ENCODE measurements at regions not wholly inside any gene's neighbourhood (a gene's known extent, or its start where the extent isn't known, plus 50 kb on each side); places are given as distances from the start of the nearest gene placed in this dataset.

DNA sequence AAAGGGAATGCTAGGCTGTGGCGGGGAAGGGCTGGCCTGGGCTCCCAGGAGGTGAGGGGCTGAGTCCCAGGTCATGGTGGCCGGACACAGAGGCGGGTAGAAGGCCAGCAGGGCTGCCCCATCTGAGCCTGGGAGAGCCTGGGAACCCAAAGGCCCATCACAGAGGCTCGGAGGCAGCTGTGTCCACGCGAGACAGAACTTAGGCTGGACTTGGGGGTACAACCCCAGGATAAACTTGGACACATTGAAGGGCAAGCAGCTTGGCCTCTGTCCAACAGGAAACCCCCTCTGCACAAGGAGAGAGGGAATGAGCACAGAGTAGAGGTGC, 95.9 kb downstream of the ZFP36L2 start:
- Histone ChIP-seq H4K20me1 (ENCODE audit: insufficient read depth) (no peaks in the 10 kb centered on the region), H3K27ac (no peak overlapping the region), H3K9me3 (ENCODE audit: low read depth) (no peaks in the 10 kb centered on the region), H3K9me2 (ENCODE audit: insufficient read depth) (no peaks in the 10 kb centered on the region), H3K4me1 (ENCODE audit: insufficient read depth) (peaks cover 19% of the 10 kb centered on the region), H3K4me2 (ENCODE audit: unreplicated experiment) (peak overlapping the region; percentile 35), H3F3A (ENCODE audit: insufficient read depth) (no peaks in the 10 kb centered on the region), H3K9ac (no peak overlapping the region), H3K4me3 (no peak overlapping the region), H2AFZ (no peak overlapping the region), H3K36me3 (ENCODE audit: low read depth) (no peaks in the 10 kb centered on the region), H3K27me3 (replicated peaks; ENCODE audit: insufficient read depth) (no peaks in the 10 kb centered on the region), H3K79me2 (ENCODE audit: insufficient read depth) (no peaks in the 10 kb centered on the region)
- TF ChIP-seq EZH2phosphoT487 (IDR thresholded peaks at IDR 0.05; ENCODE audit: insufficient read depth, low read depth) (no peak), EZH2 (IDR thresholded peaks at IDR 0.05; ENCODE audit: insufficient read depth, poor library complexity, severe bottlenecking) (no peak)
- DNase-seq, result no peak
- 88 to 89% methylated on average over 5 to 6 of the region's 6 CpGs for WGBS, 2 experiments (ENCODE audit: low coverage in 1 of 2, low lambda C conversion rate in 2 of 2, missing lambda C conversion rate in 2 of 2)
- in situ Hi-C loops (cut with MboI), result no loop called here

DNA sequence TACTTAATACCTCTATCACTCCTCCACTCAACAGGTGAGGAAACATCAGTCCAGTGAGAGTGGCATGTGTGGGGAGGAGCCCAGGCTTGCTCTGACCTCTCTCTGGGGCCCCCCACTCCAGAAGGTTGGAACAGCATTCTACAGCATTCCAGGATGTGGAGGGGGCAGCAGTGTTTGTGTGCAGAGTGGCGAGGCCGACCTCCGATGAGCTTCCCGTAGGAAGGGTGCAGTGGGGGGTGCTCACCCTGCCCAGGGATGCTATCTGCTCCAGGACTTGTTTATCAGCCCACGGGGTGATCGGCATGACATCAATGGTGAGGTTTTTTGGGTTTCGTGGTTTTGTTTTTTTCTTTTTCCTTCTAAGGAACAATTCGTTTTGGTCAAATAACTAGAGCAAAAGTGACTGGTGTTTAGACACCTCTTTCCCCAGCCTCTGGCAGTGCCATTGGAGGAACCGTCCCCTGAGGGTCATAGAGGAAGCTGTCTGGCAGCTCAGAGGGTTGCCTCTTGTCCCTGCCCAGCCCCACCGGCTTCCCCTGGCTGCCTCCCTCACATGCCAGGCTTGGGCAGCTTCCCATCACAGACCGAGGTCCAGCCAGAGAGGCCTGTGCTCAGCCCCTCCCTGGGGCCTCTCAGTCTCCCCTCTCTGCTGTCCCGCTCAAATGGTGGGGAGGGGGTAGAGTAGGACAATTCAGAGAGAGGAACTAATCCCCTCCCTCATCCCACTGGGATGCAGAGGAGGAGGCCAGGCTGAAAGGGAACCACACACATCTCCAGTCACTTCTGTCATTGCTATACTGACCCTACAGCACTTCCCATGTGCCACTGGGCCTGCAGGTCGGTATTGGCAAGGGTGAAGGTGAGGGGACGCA, 96.5 kb downstream of the ZFP36L2 start:
- no peaks in the 10 kb centered on the region for H3K36me3 ChIP-seq (ENCODE audit: low read depth)
- no peaks in the 10 kb centered on the region for H3K9me3 ChIP-seq (ENCODE audit: low read depth)
- no peaks in the 10 kb centered on the region for H3F3A ChIP-seq (ENCODE audit: insufficient read depth)
- TF ChIP-seq EZH2 (IDR thresholded peaks at IDR 0.05; ENCODE audit: insufficient read depth, poor library complexity, severe bottlenecking) (no peak), EZH2phosphoT487 (IDR thresholded peaks at IDR 0.05; ENCODE audit: insufficient read depth, low read depth) (no peak)
- peaks cover 19% of the 10 kb centered on the region for H3K4me1 ChIP-seq (ENCODE audit: insufficient read depth)
- H4K20me1 ChIP-seq (ENCODE audit: insufficient read depth), result no peaks in the 10 kb centered on the region
- H2AFZ ChIP-seq, result no peak overlapping the region
- 82 to 86% methylated on average over 14 of the region's 14 CpGs for WGBS, 2 experiments (ENCODE audit: low coverage in 1 of 2, low lambda C conversion rate in 2 of 2, missing lambda C conversion rate in 2 of 2)
- no peak overlapping the region for H3K27ac ChIP-seq
- H3K9ac ChIP-seq, result no peak overlapping the region
- DNase-seq, result no peak
- H3K79me2 ChIP-seq (ENCODE audit: insufficient read depth), result no peaks in the 10 kb centered on the region
- no peaks in the 10 kb centered on the region for H3K27me3 ChIP-seq (replicated peaks; ENCODE audit: insufficient read depth)
- no peaks in the 10 kb centered on the region for H3K9me2 ChIP-seq (ENCODE audit: insufficient read depth)
- in situ Hi-C loops (cut with MboI), result no loop called here
- H3K4me2 ChIP-seq (ENCODE audit: unreplicated experiment), result no peak overlapping the region
- H3K4me3 ChIP-seq, result no peak overlapping the region

DNA sequence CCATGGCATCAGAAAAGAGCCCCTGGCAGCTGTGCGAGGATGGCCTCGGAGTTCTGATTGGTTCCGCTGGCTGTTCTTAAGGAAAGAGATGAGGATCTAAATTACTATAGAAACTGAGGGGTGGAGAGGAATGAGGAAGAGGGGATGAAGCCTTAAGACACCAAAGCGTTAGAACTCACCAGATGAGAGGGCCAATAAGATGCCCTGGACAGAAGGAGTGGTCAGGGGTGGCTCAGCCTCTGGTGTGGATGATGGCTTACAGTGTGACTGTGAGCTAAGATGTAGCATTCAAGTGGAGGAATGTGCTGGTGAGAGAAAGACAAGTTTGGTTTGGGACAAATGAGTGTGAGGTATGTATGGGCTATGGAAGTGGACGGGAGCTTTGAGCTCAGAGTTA, 97.8 kb downstream of the ZFP36L2 start:
- Histone ChIP-seq H3K36me3 (ENCODE audit: low read depth) (no peaks in the 10 kb centered on the region), H3K4me2 (ENCODE audit: unreplicated experiment) (no peak overlapping the region), H2AFZ (no peak overlapping the region), H3K4me1 (ENCODE audit: insufficient read depth) (peaks cover 19% of the 10 kb centered on the region), H3F3A (ENCODE audit: insufficient read depth) (no peaks in the 10 kb centered on the region), H3K9me3 (ENCODE audit: low read depth) (no peaks in the 10 kb centered on the region), H3K9me2 (ENCODE audit: insufficient read depth) (no peaks in the 10 kb centered on the region), H3K79me2 (ENCODE audit: insufficient read depth) (no peaks in the 10 kb centered on the region), H3K4me3 (no peak overlapping the region), H4K20me1 (ENCODE audit: insufficient read depth) (no peaks in the 10 kb centered on the region), H3K9ac (no peak overlapping the region), H3K27ac (no peak overlapping the region), H3K27me3 (replicated peaks; ENCODE audit: insufficient read depth) (no peaks in the 10 kb centered on the region)
- DNase-seq, result no peak
- no peak for TF ChIP-seq EZH2phosphoT487 (IDR thresholded peaks at IDR 0.05; ENCODE audit: insufficient read depth, low read depth)
- TF ChIP-seq EZH2 (IDR thresholded peaks at IDR 0.05; ENCODE audit: insufficient read depth, poor library complexity, severe bottlenecking), result no peak
- in situ Hi-C loops (cut with MboI), result no loop called here
- WGBS, 2 experiments (ENCODE audit: low coverage in 1 of 2, low lambda C conversion rate in 2 of 2, missing lambda C conversion rate in 2 of 2), result 88 to 89% methylated on average over 5 of the region's 5 CpGs

DNA sequence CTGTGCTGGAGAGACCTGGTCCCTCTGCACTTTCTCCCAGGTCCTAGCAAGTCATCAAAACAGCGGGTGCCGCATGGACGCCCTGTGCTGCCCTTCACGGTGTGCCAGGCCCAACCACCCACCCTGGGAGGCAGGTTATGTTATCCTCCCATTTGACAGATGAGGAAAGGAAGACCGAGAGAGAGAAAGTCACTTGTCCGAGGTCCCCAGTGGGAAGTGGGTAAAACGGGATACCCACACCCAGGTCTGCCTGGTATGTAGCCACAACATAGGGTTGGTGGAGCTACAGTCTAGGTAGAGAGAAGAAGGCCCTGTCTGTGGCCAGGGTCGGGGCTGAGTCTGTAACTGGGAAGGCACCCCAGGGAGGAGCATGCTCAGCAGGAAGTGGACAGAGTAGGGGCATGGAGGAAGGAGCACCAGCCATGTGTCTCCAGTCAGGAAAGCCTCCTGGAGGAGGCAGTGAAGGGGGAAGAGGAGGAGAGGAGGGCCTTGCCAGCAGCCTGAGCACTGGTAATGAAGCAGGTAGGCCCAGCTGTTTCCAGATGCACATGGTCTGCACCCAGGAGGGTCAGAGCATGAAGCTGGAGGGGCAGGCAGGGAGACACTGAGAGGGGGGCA, 98.4 kb downstream of the ZFP36L2 start:
- WGBS, 2 experiments (ENCODE audit: low coverage in 1 of 2, low lambda C conversion rate in 2 of 2, missing lambda C conversion rate in 2 of 2), result 95 to 96% methylated on average over 5 to 8 of the region's 8 CpGs
- H3K9me2 ChIP-seq (ENCODE audit: insufficient read depth), result no peaks in the 10 kb centered on the region
- in situ Hi-C loops (cut with MboI), result no loop called here

More for the DNA sequence above, 98.4 kb downstream of the ZFP36L2 start:
- Histone ChIP-seq H3K4me1 (ENCODE audit: insufficient read depth) (peaks cover 19% of the 10 kb centered on the region), H3K4me3 (no peak overlapping the region), H3K36me3 (ENCODE audit: low read depth) (no peaks in the 10 kb centered on the region), H3K4me2 (ENCODE audit: unreplicated experiment) (no peak overlapping the region), H2AFZ (no peak overlapping the region), H3K27me3 (replicated peaks; ENCODE audit: insufficient read depth) (no peaks in the 10 kb centered on the region), H3F3A (ENCODE audit: insufficient read depth) (no peaks in the 10 kb centered on the region), H4K20me1 (ENCODE audit: insufficient read depth) (no peaks in the 10 kb centered on the region), H3K27ac (no peak overlapping the region), H3K79me2 (ENCODE audit: insufficient read depth) (no peaks in the 10 kb centered on the region), H3K9me3 (ENCODE audit: low read depth) (no peaks in the 10 kb centered on the region), H3K9ac (no peak overlapping the region)
- TF ChIP-seq EZH2 (IDR thresholded peaks at IDR 0.05; ENCODE audit: insufficient read depth, poor library complexity, severe bottlenecking) (no peak), EZH2phosphoT487 (IDR thresholded peaks at IDR 0.05; ENCODE audit: insufficient read depth, low read depth) (no peak)
- DNase-seq, result no peak
